PFSK-1 (cell line): ENCODE measurements at regions not wholly inside any gene's neighbourhood (a gene's known extent, or its start where the extent isn't known, plus 50 kb on each side); places are given as distances from the start of the nearest gene placed in this dataset.

Experiments
- FOXP2 ChIP-seq: optimal IDR thresholded peaks from 2 replicates; pipeline ENCODE3; 2011; ENCODE audit warnings: borderline replicate concordance, control low read depth, inconsistent platforms; ENCODE audit not compliant: insufficient read depth; ENCODE audit errors: extremely low read length, extremely low read depth
- POLR2AphosphoS5 ChIP-seq: IDR thresholded peaks from 2 replicates; pipeline ENCODE4 v1.6.1; 2012; ENCODE audit warnings: low read depth, mild to moderate bottlenecking, control low read depth, low read length, moderate library complexity
- SIN3A ChIP-seq: IDR thresholded peaks from 2 replicates; pipeline ENCODE4 v1.6.1; 2012; ENCODE audit warnings: mild to moderate bottlenecking, low read length, moderate library complexity, borderline replicate concordance; ENCODE audit not compliant: insufficient read depth
- TAF1 ChIP-seq: IDR thresholded peaks from 2 replicates; pipeline ENCODE4 v1.6.1; 2012; ENCODE audit warnings: low read length, control low read depth, borderline replicate concordance; ENCODE audit not compliant: insufficient read depth
- TF ChIP-seq, protein P1 (sequence below), 2 experiments: IDR thresholded peaks; 2 replicates each; pipeline versions ENCODE4 v1.6.1 to v1.8.0; 2011 to 2012; ENCODE audit warnings: low read depth in 2 of 2, low read length in 2 of 2, control low read depth in 1 of 2, inconsistent platforms in 1 of 2, mild to moderate bottlenecking in 1 of 2, moderate library complexity in 1 of 2; ENCODE audit not compliant: insufficient read depth in 1 of 2

DNA sequence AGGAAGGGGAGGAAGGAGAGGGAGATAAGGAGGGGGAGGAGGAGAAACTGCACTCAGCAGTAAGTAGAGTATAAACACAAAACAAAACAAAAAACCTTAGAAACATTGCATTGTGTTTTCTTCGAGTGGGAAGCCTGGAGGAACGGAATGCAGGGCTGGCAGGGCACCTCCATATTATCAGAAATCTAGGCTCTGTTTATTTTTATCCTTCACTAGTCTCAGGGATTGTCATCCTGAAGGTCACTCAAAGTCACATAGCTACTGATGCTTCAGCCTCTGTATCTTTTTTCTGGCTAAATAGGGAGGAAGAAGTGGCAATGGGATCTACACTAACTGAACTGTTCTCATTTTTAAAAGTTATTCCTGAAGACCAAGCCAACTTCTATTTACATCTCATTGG is 467.8 kb downstream of the KCTD12 start:
- no peak for TF ChIP-seq SIN3A
- TF ChIP-seq FOXP2 = no peak
- no peak for TF ChIP-seq POLR2AphosphoS5
- no peak for TF ChIP-seq TAF1
- TF ChIP-seq, protein P1, sequence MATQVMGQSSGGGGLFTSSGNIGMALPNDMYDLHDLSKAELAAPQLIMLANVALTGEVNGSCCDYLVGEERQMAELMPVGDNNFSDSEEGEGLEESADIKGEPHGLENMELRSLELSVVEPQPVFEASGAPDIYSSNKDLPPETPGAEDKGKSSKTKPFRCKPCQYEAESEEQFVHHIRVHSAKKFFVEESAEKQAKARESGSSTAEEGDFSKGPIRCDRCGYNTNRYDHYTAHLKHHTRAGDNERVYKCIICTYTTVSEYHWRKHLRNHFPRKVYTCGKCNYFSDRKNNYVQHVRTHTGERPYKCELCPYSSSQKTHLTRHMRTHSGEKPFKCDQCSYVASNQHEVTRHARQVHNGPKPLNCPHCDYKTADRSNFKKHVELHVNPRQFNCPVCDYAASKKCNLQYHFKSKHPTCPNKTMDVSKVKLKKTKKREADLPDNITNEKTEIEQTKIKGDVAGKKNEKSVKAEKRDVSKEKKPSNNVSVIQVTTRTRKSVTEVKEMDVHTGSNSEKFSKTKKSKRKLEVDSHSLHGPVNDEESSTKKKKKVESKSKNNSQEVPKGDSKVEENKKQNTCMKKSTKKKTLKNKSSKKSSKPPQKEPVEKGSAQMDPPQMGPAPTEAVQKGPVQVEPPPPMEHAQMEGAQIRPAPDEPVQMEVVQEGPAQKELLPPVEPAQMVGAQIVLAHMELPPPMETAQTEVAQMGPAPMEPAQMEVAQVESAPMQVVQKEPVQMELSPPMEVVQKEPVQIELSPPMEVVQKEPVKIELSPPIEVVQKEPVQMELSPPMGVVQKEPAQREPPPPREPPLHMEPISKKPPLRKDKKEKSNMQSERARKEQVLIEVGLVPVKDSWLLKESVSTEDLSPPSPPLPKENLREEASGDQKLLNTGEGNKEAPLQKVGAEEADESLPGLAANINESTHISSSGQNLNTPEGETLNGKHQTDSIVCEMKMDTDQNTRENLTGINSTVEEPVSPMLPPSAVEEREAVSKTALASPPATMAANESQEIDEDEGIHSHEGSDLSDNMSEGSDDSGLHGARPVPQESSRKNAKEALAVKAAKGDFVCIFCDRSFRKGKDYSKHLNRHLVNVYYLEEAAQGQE (IDR thresholded peaks at IDR 0.05; ENCODE audit: insufficient read depth in 1 of 2, low read depth in 2 of 2, low read length in 2 of 2) = no peak

DNA sequence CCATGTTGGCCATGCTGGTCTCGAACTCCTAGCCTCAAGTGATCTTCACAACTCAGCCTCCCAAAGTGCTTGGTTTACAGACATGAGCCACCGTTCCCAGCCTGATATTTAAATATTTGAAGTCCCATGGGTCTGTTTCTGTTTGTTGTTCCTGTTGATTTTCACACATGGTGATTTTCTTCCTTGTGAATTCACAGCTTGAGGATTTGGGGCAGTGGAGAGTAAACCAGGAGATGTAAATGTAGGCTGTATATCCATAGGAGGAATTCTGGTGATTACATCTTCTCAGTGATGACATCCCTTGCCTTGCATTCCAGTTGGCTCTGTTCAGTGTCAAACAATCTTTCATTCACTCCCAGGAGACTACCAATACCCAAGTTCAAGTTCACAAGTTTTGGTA is 471.9 kb downstream of the KCTD12 start:
- TF ChIP-seq POLR2AphosphoS5 = no peak
- no peak for TF ChIP-seq TAF1
- TF ChIP-seq SIN3A = no peak
- no peak for TF ChIP-seq FOXP2
- TF ChIP-seq, protein P1 (IDR thresholded peaks at IDR 0.05; ENCODE audit: insufficient read depth in 1 of 2, low read depth in 2 of 2, low read length in 2 of 2) = no peak

DNA sequence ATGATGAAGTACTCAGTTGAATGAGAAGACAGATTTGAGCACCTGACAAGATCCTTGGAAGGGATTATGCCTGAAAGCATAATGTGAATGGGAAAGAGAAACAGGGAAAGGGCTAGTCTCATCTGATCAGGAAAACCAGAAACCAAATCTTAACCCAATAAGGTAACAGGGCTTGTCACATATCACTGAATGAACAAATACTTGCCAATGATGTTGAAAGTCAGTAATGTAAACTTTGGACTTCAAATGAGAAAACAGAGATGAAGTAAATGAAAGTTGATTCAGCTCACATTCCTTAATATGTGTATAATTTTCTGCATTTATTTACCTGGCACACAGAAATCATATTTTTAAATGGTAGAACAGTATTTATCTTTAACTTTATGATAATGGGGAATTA is 480.0 kb downstream of the KCTD12 start:
- no peak for TF ChIP-seq SIN3A
- no peak for TF ChIP-seq POLR2AphosphoS5
- TF ChIP-seq TAF1 = no peak
- TF ChIP-seq, protein P1 (IDR thresholded peaks at IDR 0.05; ENCODE audit: insufficient read depth in 1 of 2, low read depth in 2 of 2, low read length in 2 of 2) = no peak
- TF ChIP-seq FOXP2 = no peak

DNA sequence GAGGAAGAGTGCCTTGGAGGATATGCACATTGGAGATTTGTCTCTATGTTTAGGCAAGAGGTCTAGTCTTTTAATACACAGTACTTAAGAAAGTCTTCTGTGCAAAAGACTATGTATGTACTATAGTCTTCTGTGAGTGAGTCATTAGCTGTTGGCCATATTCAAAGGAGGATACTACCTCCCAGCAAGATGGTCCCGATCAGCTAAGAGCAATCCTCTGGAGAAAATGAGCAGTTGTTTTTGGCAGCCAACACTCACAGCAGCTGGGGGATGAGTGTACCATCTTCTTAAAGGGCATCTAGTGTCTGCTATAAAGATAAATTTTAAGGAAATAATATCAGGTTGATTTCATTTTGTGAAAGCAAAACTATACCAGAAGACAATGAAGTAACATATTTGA is 487.8 kb downstream of the KCTD12 start:
- TF ChIP-seq FOXP2 (no peak), TAF1 (no peak), POLR2AphosphoS5 (no peak), SIN3A (no peak)
- TF ChIP-seq, protein P1 (IDR thresholded peaks at IDR 0.05; ENCODE audit: insufficient read depth in 1 of 2, low read depth in 2 of 2, low read length in 2 of 2) = no peak

DNA sequence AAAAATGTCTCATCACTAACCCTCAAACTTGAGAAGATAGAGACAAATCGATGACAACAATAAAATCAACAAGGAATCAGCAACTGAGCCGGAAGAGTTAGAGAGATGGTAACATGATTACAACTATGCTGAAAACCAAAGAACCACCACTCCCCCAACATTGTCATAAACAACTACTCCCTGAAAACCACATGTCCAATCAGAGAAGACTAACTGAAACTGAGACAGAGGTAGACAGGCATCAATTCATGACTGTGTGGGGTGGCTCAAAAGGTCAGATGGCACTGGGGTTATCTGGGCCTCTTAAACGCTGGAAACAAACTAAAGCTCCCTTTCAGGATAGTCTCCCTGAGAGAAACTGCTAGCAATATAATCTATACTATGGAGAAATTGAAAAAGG is 488.8 kb downstream of the KCTD12 start:
- TF ChIP-seq POLR2AphosphoS5 (no peak), SIN3A (no peak), FOXP2 (no peak), TAF1 (no peak)
- TF ChIP-seq, protein P1 (IDR thresholded peaks at IDR 0.05; ENCODE audit: insufficient read depth in 1 of 2, low read depth in 2 of 2, low read length in 2 of 2) = no peak
